GM06990 (cell line): ENCODE measurements at regions not wholly inside any gene's neighbourhood (a gene's known extent, or its start where the extent isn't known, plus 50 kb on each side); places are given as distances from the start of the nearest gene placed in this dataset.

Source experiments
- DNase-seq: peaks from one replicate; pipeline ENCODE4 v3.0.0-alpha.2; 2011; ENCODE audit not compliant: insufficient read length; ENCODE audit errors: extremely low read depth
- H3K27me3 ChIP-seq: replicated peaks from 2 replicates; pipeline ENCODE4 v1.6.0; 2011; ENCODE audit warnings: low read length; ENCODE audit not compliant: control insufficient read depth, insufficient read depth
- H3K36me3 ChIP-seq: 2 replicates; pipeline ENCODE4 v1.5.1; 2011; ENCODE audit warnings: low read length; ENCODE audit not compliant: control insufficient read depth, insufficient read depth
- H3K4me3 ChIP-seq: replicated peaks from 2 replicates; pipeline ENCODE4 v1.5.1; 2011; ENCODE audit warnings: low read depth, mild to moderate bottlenecking, control low read depth, low read length
- CTCF ChIP-seq: IDR thresholded peaks from 2 replicates; pipeline ENCODE4 v1.5.1; 2011; ENCODE audit warnings: low read length, control low read depth, mild to moderate bottlenecking, inconsistent platforms; ENCODE audit not compliant: insufficient read depth, poor library complexity, severe bottlenecking

GRCh38 chr13:90396266-90396665 lies 951.2 kb upstream of the MIR17HG start:
- Histone ChIP-seq H3K36me3 (no peaks in the 10 kb centered on the region), H3K27me3 (no peaks in the 10 kb centered on the region), H3K4me3 (no peak overlapping the region)
- no peak for TF ChIP-seq CTCF
- no peak for DNase-seq

- no peaks in the 10 kb centered on the region for H3K27me3 ChIP-seq
- DNase-seq: no peak
- H3K4me3 ChIP-seq: no peak overlapping the region
- no peaks in the 10 kb centered on the region for H3K36me3 ChIP-seq
- no peak for TF ChIP-seq CTCF
Measured at GRCh38 chr13:90397503-90397902, 950.0 kb upstream of the MIR17HG start.

- no peak for DNase-seq
- no peaks in the 10 kb centered on the region for H3K36me3 ChIP-seq
- H3K27me3 ChIP-seq: no peaks in the 10 kb centered on the region
- no peak for TF ChIP-seq CTCF
- no peak overlapping the region for H3K4me3 ChIP-seq
Measured at GRCh38 chr13:90400372-90400771, 947.1 kb upstream of the MIR17HG start.

- no peak for TF ChIP-seq CTCF
Measured at GRCh38 chr13:90401150-90401549, 946.3 kb upstream of the MIR17HG start.

GRCh38 chr13:90402102-90402501 lies 945.4 kb upstream of the MIR17HG start:
- Histone ChIP-seq H3K36me3 (no peaks in the 10 kb centered on the region), H3K4me3 (no peak overlapping the region), H3K27me3 (no peaks in the 10 kb centered on the region)
- TF ChIP-seq CTCF: no peak
- no peak for DNase-seq

More at GRCh38 chr13:90401150-90401549, 946.3 kb upstream of the MIR17HG start:
- Histone ChIP-seq H3K36me3 (no peaks in the 10 kb centered on the region), H3K4me3 (no peak overlapping the region), H3K27me3 (no peaks in the 10 kb centered on the region)
- DNase-seq: no peak

- no peak for TF ChIP-seq CTCF
- H3K27me3 ChIP-seq: no peaks in the 10 kb centered on the region
- no peaks in the 10 kb centered on the region for H3K36me3 ChIP-seq
- H3K4me3 ChIP-seq: no peak overlapping the region
- DNase-seq: no peak
Measured at GRCh38 chr13:90402613-90403012, 944.9 kb upstream of the MIR17HG start.
